NB4 (cell line): ENCODE measurements at regions not wholly inside any gene's neighbourhood (a gene's known extent, or its start where the extent isn't known, plus 50 kb on each side); places are given as distances from the start of the nearest gene placed in this dataset.

Experiments
- CTCF ChIP-seq: IDR thresholded peaks from one replicate; pipeline ENCODE4 v1.5.1; 2012; ENCODE audit warnings: low read depth, low read length
- POLR2A ChIP-seq: IDR thresholded peaks from 2 replicates; pipeline ENCODE4 v1.6.1; 2011; ENCODE audit warnings: mild to moderate bottlenecking; ENCODE audit not compliant: insufficient read length; ENCODE audit errors: extremely low read depth

- no peak for TF ChIP-seq CTCF
- TF ChIP-seq POLR2A, result no peak
Observed at GRCh38 chr3:147575391-147575790, 166.2 kb downstream of the ZIC1 start.
